K562 (cell line): ENCODE measurements at regions not wholly inside any gene's neighbourhood (a gene's known extent, or its start where the extent isn't known, plus 50 kb on each side); places are given as distances from the start of the nearest gene placed in this dataset.

Experiments
- ATAC-seq: fragments of 200-7000 bp; cut with Tn5 transposase; 3 replicates; pipeline ENCODE4 v1.9.1; 2020; ENCODE audit warnings: moderate library complexity
- BruUV-seq: library from RNA; stranded (reverse); fragments of 400-500 nt; replicated peaks from 2 replicates; lab custom pipeline; 2021; lab: Mats Ljungman, UMichigan
- CTCF ChIA-PET: fragments of 300-600 bp; formaldehyde crosslinking; extraction: SDS; loops from one replicate; lab custom pipeline; 2021; ENCODE audit warnings: low intra/inter-chr PET ratio; lab: Yijun Ruan, JAX
- POLR2A ChIA-PET: fragments of 300-600, 350-650 bp; sonication (Branson Sonifier 250); formaldehyde crosslinking; extraction: SDS; loops from one replicate; lab custom pipeline; 2021; ENCODE audit warnings: antibody characterized with exemption, inconsistent platforms; lab: Yijun Ruan, JAX
- DNase-seq, 4 experiments: peaks; one replicate each; pipeline versions ENCODE4 v3.0.0 to v3.0.0-alpha.2; 2011 to 2018; ENCODE audit warnings: low spot score in 3 of 4, mixed read lengths in 3 of 4; ENCODE audit errors: extremely low read depth in 1 of 4
- FAIRE-seq: peaks from 2 replicates; lab custom pipeline; 2011; peaks lifted over from hg19 to GRCh38; lab: Jason Lieb, UNC
- H2AFZ ChIP-seq: 2 replicates; pipeline ENCODE4 v1.6.0; 2011; ENCODE audit warnings: low read depth, low read length, control low read depth, inconsistent platforms
- H3K27ac ChIP-seq: fragments of 200-600 bp; 3 replicates; pipeline ENCODE4 v1.8.0; 2011; ENCODE audit warnings: low read depth, mild to moderate bottlenecking, control low read depth, inconsistent platforms, low read length, moderate library complexity, mixed read lengths; ENCODE audit errors: extremely low read depth
- H3K27me3 ChIP-seq, 2 experiments: fragments of 300-600 bp in 1 of 2; 2 replicates in 1 of 2; 3 replicates in 1 of 2; pipeline versions ENCODE4 v1.6.0 to v1.8.0; 2011; ENCODE audit warnings: inconsistent platforms in 2 of 2, low read length in 2 of 2, mild to moderate bottlenecking in 1 of 2, mixed read lengths in 1 of 2, moderate library complexity in 1 of 2; ENCODE audit not compliant: control insufficient read depth in 2 of 2, insufficient read depth in 2 of 2
- H3K36me3 ChIP-seq: fragments of 300-600 bp; 3 replicates; pipeline ENCODE4 v1.8.0; 2011; ENCODE audit warnings: mild to moderate bottlenecking, low read length, inconsistent platforms; ENCODE audit not compliant: control insufficient read depth, insufficient read depth
- H3K4me1 ChIP-seq, 2 experiments: fragments of 200-600 bp in 1 of 2; replicated peaks in 1 of 2; 2 replicates in 1 of 2; 3 replicates in 1 of 2; pipeline versions ENCODE4 v1.5.1 to v1.8.0; 2011; ENCODE audit warnings: inconsistent platforms in 2 of 2, low read length in 2 of 2, mild to moderate bottlenecking in 1 of 2, mixed read lengths in 1 of 2, moderate library complexity in 1 of 2; ENCODE audit not compliant: control insufficient read depth in 2 of 2, insufficient read depth in 2 of 2
- H3K4me2 ChIP-seq: 2 replicates; pipeline ENCODE4 v1.6.1; 2011; ENCODE audit warnings: low read length, control low read depth, inconsistent platforms, mixed read lengths; ENCODE audit not compliant: insufficient read depth
- H3K4me3 ChIP-seq: fragments of 200-600 bp; sonication (generic), shearing (Covaris generic); 2 replicates; pipeline ENCODE4 v1.5.1; 2016; ENCODE audit warnings: control low read depth, inconsistent platforms
- H3K79me2 ChIP-seq: fragments of 200-600 bp; 3 replicates; pipeline ENCODE4 v1.8.0; 2011; ENCODE audit warnings: low read length, inconsistent platforms; ENCODE audit not compliant: control insufficient read depth, insufficient read depth
- H3K9ac ChIP-seq, 2 experiments: 2 replicates each; pipeline versions ENCODE4 v1.6.0 to v1.6.1; 2011; ENCODE audit warnings: low read depth in 2 of 2, low read length in 2 of 2, control low read depth in 1 of 2, inconsistent platforms in 1 of 2, mild to moderate bottlenecking in 1 of 2, mixed read lengths in 1 of 2; ENCODE audit not compliant: insufficient read depth in 1 of 2
- H3K9me1 ChIP-seq: one replicate; pipeline ENCODE4 v1.6.0; 2011; ENCODE audit warnings: inconsistent platforms, mild to moderate bottlenecking, low read length, moderate library complexity; ENCODE audit not compliant: control insufficient read depth, insufficient read depth
- H3K9me3 ChIP-seq: replicated peaks from 2 replicates; pipeline ENCODE4 v1.5.1; 2011; ENCODE audit warnings: low read depth, low read length, inconsistent platforms; ENCODE audit not compliant: control insufficient read depth, insufficient read depth
- H4K20me1 ChIP-seq: replicated peaks from 2 replicates; pipeline ENCODE4 v1.6.1; 2011; ENCODE audit warnings: low read length, inconsistent platforms, mixed read lengths; ENCODE audit not compliant: control insufficient read depth, insufficient read depth
- CC2D1A ChIP-seq: fragments of 450-650 bp; IDR thresholded peaks from 2 replicates; pipeline ENCODE4 v1.6.1; 2017; ENCODE audit warnings: mild to moderate bottlenecking
- DACH1 ChIP-seq: fragments of 450-650 bp; IDR thresholded peaks from 2 replicates; pipeline ENCODE4 v1.6.1; 2018; ENCODE audit not compliant: partially characterized antibody
- DLX4 ChIP-seq: fragments of 250-450 bp; sonication (Bioruptor Pico); IDR thresholded peaks from 2 replicates; pipeline ENCODE4 v1.6.1; 2021; ENCODE audit warnings: mild to moderate bottlenecking
- ELF1 ChIP-seq: fragments of 200-800 bp; sonication (Bioruptor generic); IDR thresholded peaks from 2 replicates; pipeline ENCODE4 v1.6.1; 2016; ENCODE audit warnings: missing genetic modification characterization, missing compliant biosample characterization
- ETV1 ChIP-seq: fragments of 450-650 bp; conservative IDR thresholded peaks from 2 replicates; pipeline ENCODE4 v1.6.1; 2016; ENCODE audit warnings: missing genetic modification characterization, control low read depth, low read depth, missing compliant biosample characterization
- KDM2B ChIP-seq: fragments of 250-450 bp; sonication (Bioruptor Pico); IDR thresholded peaks from 2 replicates; pipeline ENCODE4 v1.8.0; 2021; ENCODE audit warnings: mild to moderate bottlenecking, moderate library complexity
- MCM3 ChIP-seq: fragments of 450-650 bp; IDR thresholded peaks from 2 replicates; pipeline ENCODE4 v1.6.1; 2016
- MNT ChIP-seq, 2 experiments: fragments of 450-650 bp; conservative IDR thresholded peaks; 2 replicates each; pipeline ENCODE4 v1.6.1; 2017; ENCODE audit warnings: mild to moderate bottlenecking in 2 of 2, moderate library complexity in 2 of 2
- MYNN ChIP-seq, 2 experiments: sonication (generic); formaldehyde crosslinking in 1 of 2; IDR thresholded peaks; 2 replicates each; pipeline versions ENCODE4 v1.5.0 to v1.6.1; 2016 to 2020; ENCODE audit warnings: antibody characterized with exemption in 1 of 2, missing genetic modification reagents in 1 of 2
- ZNF197 ChIP-seq: fragments of 200-800 bp; sonication (Bioruptor generic); IDR thresholded peaks from 2 replicates; pipeline ENCODE4 v1.6.1; 2016; ENCODE audit warnings: low read depth, missing genetic modification characterization, missing compliant biosample characterization
- ZNF316 ChIP-seq: fragments of 450-650 bp; IDR thresholded peaks from 2 replicates; pipeline ENCODE4 v1.6.1; 2016
- WGBS: fragments of 100-300 bp; shearing (Covaris generic); methylation state at CpG from one replicate; pipeline ENCODE4 v1.1.6; 2016; ENCODE audit warnings: low coverage, mixed read lengths; ENCODE audit not compliant: insufficient coverage; ENCODE audit errors: missing lambda C conversion rate; 5-methylcytosine and 5-hydroxymethylcytosine counted together
- in situ Hi-C: fragments of 300-500 bp; cut with MboI; formaldehyde crosslinking; loops from 4 replicates; pipeline ENCODE4 v1.15.0; 2018; ENCODE audit warnings: inconsistent platforms, mixed read lengths
- intact Hi-C: fragments of 100-400 bp; cut with micrococcal nuclease; formaldehyde crosslinking; loops from 2 replicates; pipeline ENCODE4 v1.14.2; 2022

GRCh38 chr13:34634448-34634847 is 307.6 kb upstream of the NBEA start (continued):
- TF ChIP-seq MNT (conservative IDR thresholded peaks at IDR 0.05) (no peak), MCM3 (no peak), DLX4 (no peak), ZNF316 (no peak), MYNN (IDR thresholded peaks at IDR 0.05) (no peak), MYNN (CRISPR knock-in tag; IDR thresholded peaks at IDR 0.05) (no peak), DACH1 (no peak)
- TF ChIP-seq, all 486 proteins: peak for 0

GRCh38 chr13:34637138-34637537 is 304.9 kb upstream of the NBEA start:
- no CpG with 5 or more reads among the region's 1 CpG for WGBS

More at GRCh38 chr13:34637138-34637537, 304.9 kb upstream of the NBEA start:
- no peak overlapping the region for H2AFZ ChIP-seq
- H3K9me3 ChIP-seq, result no peaks in the 10 kb centered on the region
- FAIRE-seq, result no peak
- H3K36me3 ChIP-seq, result no peaks in the 10 kb centered on the region
- no TSS peak for BruUV-seq
- TF ChIP-seq KDM2B, result no peak
- no peak for TF ChIP-seq ELF1 (tag)
- TF ChIP-seq CC2D1A, result no peak
- TF ChIP-seq ETV1 (tag), result no peak
- TF ChIP-seq ZNF197 (CRISPR knock-in tag), result no peak
- TF ChIP-seq, all 486 proteins: peak for 0
- no peak overlapping the region for H3K27ac ChIP-seq
- no peaks in the 10 kb centered on the region for H3K9me1 ChIP-seq
- DNase-seq, result no peak
- no peak overlapping the region for H3K9ac ChIP-seq
- ChIA-PET CTCF (no interaction called here), POLR2A (no interaction called here)
- intact Hi-C loops, result no loop called here
- in situ Hi-C loops, result no loop called here
- H3K4me2 ChIP-seq, result no peak overlapping the region
- no peaks in the 10 kb centered on the region for H4K20me1 ChIP-seq
- no peaks in the 10 kb centered on the region for H3K79me2 ChIP-seq
- no peaks in the 10 kb centered on the region for H3K4me1 ChIP-seq
- ATAC-seq, result no peak
- no peak overlapping the region for H3K4me3 ChIP-seq
- no peaks in the 10 kb centered on the region for H3K27me3 ChIP-seq
